AG04449 (cell line): ENCODE measurements at regions not wholly inside any gene's neighbourhood (a gene's known extent, or its start where the extent isn't known, plus 50 kb on each side); places are given as distances from the start of the nearest gene placed in this dataset.

Source experiments
- CTCF ChIA-PET: fragments of 350-600 bp; formaldehyde crosslinking; extraction: SDS; loops from one replicate; lab custom pipeline; 2021; ENCODE audit warnings: antibody characterized with exemption; lab: Yijun Ruan, JAX
- POLR2A ChIA-PET: fragments of 400-600, 350-600 bp; formaldehyde crosslinking; extraction: SDS; loops from one replicate; lab custom pipeline; 2020; ENCODE audit warnings: antibody characterized with exemption, inconsistent platforms; lab: Yijun Ruan, JAX
- DNase-seq: peaks from one replicate; pipeline ENCODE4 v3.0.0-alpha.2; 2010; ENCODE audit warnings: low read depth, low spot score
- H3K4me3 ChIP-seq: 2 replicates; pipeline ENCODE4 v1.5.1; 2011; ENCODE audit warnings: low read depth, mild to moderate bottlenecking, control low read depth, low read length
- TF ChIP-seq, protein P1 (sequence below): IDR thresholded peaks from one replicate; pipeline ENCODE4 v1.5.1; 2011; ENCODE audit warnings: mild to moderate bottlenecking, moderate library complexity, low read length, control low read depth, inconsistent platforms; ENCODE audit not compliant: insufficient read depth; ENCODE audit errors: missing control alignments

GRCh38 chr2:19473350-19473749, 114.9 kb upstream of the OSR1 start:
- ChIA-PET CTCF (no interaction called here), POLR2A (no interaction called here)
- no peak overlapping the region for H3K4me3 ChIP-seq
- DNase-seq, result no peak
- TF ChIP-seq, protein P1, sequence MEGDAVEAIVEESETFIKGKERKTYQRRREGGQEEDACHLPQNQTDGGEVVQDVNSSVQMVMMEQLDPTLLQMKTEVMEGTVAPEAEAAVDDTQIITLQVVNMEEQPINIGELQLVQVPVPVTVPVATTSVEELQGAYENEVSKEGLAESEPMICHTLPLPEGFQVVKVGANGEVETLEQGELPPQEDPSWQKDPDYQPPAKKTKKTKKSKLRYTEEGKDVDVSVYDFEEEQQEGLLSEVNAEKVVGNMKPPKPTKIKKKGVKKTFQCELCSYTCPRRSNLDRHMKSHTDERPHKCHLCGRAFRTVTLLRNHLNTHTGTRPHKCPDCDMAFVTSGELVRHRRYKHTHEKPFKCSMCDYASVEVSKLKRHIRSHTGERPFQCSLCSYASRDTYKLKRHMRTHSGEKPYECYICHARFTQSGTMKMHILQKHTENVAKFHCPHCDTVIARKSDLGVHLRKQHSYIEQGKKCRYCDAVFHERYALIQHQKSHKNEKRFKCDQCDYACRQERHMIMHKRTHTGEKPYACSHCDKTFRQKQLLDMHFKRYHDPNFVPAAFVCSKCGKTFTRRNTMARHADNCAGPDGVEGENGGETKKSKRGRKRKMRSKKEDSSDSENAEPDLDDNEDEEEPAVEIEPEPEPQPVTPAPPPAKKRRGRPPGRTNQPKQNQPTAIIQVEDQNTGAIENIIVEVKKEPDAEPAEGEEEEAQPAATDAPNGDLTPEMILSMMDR, result no peak

DNA sequence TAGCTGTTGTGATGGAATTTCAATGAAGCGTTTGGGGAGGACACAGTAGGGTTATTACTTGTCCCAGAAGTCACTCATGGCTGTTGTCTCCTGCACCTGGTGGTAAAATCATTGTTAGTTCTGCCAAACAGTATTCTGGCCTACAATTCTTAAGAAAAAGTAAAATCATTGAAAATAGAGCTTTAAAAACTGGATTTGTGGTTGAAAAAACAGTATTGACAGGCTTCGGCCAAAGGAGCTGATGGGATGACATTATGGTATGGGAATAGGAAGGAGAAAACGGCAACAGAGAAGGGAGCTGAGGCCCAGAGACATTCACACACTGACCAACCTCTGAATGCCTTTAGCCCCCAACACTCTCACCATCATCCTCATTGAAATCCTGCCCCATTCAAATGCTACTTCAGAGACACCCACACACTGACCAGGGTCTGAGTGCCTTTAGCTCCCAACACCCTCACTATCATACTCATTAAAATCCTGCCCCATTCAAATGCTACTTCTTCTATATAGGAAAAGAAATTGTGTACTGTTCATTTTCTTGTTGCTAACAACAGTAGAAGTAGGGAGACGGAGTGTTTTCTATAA, 114.1 kb upstream of the OSR1 start:
- CTCF ChIA-PET, result no interaction called here
- TF ChIP-seq, protein P1, result no peak
- no peak for DNase-seq
- POLR2A ChIA-PET, result no interaction called here
- no peak overlapping the region for H3K4me3 ChIP-seq

DNA sequence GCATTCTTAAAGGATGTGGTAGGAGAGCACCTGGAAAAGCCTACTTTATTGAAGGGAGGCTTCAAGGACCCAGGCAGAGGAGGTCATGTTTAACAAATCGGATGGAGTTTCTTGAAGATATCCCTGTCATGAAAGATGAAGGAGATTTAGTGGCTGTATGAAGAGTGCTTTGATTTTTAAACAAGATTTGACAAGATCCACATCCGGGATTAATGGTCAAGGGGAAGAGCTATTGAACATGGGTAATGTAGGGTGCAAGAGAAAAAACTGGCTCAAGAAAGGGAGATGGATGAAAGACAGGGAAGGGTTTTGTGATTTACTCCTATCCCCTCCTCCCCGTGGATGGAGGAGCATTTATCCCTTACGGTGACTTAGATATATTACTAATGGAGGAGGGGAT, 113.1 kb upstream of the OSR1 start:
- ChIA-PET CTCF (no interaction called here), POLR2A (no interaction called here)
- no peak for DNase-seq
- TF ChIP-seq, protein P1, result no peak
- no peak overlapping the region for H3K4me3 ChIP-seq

GRCh38 chr2:19465978-19466377, 107.6 kb upstream of the OSR1 start:
- ChIA-PET POLR2A (no interaction called here), CTCF (no interaction called here)
- TF ChIP-seq, protein P1, result no peak
- DNase-seq, result no peak
- no peak overlapping the region for H3K4me3 ChIP-seq

GRCh38 chr2:19462256-19462645, 103.8 kb upstream of the OSR1 start:
- TF ChIP-seq, protein P1, result no peak
- H3K4me3 ChIP-seq, result no peak overlapping the region
- CTCF ChIA-PET, result no interaction called here
- POLR2A ChIA-PET, result no interaction called here
- DNase-seq, result no peak

DNA sequence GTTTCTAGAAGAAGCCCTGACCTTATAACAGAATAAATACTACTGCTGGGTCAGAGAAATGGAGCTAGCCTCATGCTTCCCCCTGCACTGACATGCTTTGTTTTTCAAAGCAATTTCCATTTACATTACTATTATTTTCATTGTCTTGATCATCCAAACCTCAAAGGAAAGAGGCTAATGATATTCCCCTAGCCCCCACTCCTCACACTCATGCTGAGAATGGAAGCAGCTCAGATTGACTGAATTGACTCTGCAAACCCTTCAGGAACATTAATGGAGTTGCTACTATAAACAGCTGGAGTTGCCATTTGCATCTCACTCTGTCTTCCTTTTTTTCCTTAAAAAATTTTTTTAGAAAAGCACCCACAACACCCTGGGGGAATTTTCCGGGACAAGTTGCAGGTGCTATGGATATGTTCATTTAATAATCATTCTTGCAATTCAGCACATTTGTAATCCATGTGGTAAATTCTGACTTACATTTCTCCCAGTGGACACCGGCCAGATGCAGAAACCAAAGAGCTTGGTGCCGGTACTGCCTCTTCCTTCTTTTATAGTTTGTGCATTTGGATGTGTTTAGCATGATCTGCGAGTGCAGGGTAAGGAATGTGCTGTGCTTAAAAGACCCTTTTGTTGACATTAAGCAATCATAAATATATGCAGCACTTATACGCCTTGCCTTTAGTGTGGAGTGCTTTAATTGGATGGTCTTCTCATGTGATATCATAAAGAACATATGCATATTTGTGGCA, 103.3 kb upstream of the OSR1 start:
- no peak for DNase-seq
- TF ChIP-seq, protein P1, result no peak
- ChIA-PET POLR2A (no interaction called here), CTCF (no interaction called here)
- H3K4me3 ChIP-seq, result no peak overlapping the region
